Neural cell (in vitro differentiated cells): ENCODE measurements at regions not wholly inside any gene's neighbourhood (a gene's known extent, or its start where the extent isn't known, plus 50 kb on each side); places are given as distances from the start of the nearest gene placed in this dataset.
"Not testable (repeated sequence)": the region's sequence is repeated elsewhere in the genome, so short reads cannot be mapped to it uniquely, and the experiment has no call there.

Experiments used
- EP300 ChIP-seq: fragments of 450-650 bp; conservative IDR thresholded peaks from 2 replicates; pipeline ENCODE4 v1.6.1; 2014; ENCODE audit warnings: antibody characterized with exemption, mild to moderate bottlenecking, moderate library complexity; ENCODE audit not compliant: poor library complexity, severe bottlenecking
- EZH2 ChIP-seq: fragments of 200-600, 300-800 bp; shearing (Covaris generic), sonication (generic); IDR thresholded peaks from 2 replicates; pipeline ENCODE4 v1.6.1; 2014; ENCODE audit warnings: antibody characterized with exemption, low read length, borderline replicate concordance, mild to moderate bottlenecking; ENCODE audit not compliant: insufficient read depth, poor library complexity, severe bottlenecking
- POLR2AphosphoS5 ChIP-seq: IDR thresholded peaks from 2 replicates; pipeline ENCODE4 v1.6.1; 2012
- SMC3 ChIP-seq: fragments of 450-650 bp; conservative IDR thresholded peaks from 2 replicates; pipeline ENCODE4 v1.6.1; 2014; ENCODE audit warnings: antibody characterized with exemption, mild to moderate bottlenecking, moderate library complexity; ENCODE audit not compliant: poor library complexity
- TAF1 ChIP-seq: IDR thresholded peaks from 2 replicates; pipeline ENCODE4 v1.6.1; 2012; ENCODE audit warnings: low read depth
- TF ChIP-seq, protein P1 (sequence below): fragments of 450-650 bp; IDR thresholded peaks from 2 replicates; pipeline ENCODE4 v1.5.1; 2014; ENCODE audit warnings: antibody characterized with exemption, mild to moderate bottlenecking, moderate library complexity; ENCODE audit not compliant: poor library complexity, severe bottlenecking
- TF ChIP-seq, protein P2 (sequence below): IDR thresholded peaks from 2 replicates; pipeline ENCODE4 v1.6.1; 2012; ENCODE audit warnings: borderline replicate concordance

DNA sequence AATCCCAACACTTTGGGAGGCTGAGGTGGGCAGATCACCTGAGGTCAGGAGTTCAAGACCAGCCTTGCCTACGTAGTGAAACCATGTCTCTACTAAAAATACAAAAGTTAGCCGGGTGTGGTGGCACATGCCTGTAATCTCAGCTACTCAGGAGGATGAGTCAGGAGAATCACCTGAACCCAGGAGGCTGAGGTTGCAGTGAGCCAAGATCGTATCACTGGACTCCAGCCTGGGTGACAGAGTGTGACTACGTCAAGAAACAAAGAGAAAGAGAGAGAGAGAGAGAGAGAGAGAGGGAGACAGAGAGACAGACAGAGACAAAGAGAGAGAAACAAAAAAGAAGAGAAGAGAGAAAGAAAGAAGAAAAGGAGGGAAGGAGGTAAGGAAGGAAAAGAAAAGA lies 454.0 kb upstream of the CHAC2 start:
- not testable (repeated sequence) for TF ChIP-seq TAF1, POLR2AphosphoS5, SMC3, EP300, EZH2
- TF ChIP-seq, protein P1, sequence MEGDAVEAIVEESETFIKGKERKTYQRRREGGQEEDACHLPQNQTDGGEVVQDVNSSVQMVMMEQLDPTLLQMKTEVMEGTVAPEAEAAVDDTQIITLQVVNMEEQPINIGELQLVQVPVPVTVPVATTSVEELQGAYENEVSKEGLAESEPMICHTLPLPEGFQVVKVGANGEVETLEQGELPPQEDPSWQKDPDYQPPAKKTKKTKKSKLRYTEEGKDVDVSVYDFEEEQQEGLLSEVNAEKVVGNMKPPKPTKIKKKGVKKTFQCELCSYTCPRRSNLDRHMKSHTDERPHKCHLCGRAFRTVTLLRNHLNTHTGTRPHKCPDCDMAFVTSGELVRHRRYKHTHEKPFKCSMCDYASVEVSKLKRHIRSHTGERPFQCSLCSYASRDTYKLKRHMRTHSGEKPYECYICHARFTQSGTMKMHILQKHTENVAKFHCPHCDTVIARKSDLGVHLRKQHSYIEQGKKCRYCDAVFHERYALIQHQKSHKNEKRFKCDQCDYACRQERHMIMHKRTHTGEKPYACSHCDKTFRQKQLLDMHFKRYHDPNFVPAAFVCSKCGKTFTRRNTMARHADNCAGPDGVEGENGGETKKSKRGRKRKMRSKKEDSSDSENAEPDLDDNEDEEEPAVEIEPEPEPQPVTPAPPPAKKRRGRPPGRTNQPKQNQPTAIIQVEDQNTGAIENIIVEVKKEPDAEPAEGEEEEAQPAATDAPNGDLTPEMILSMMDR = not testable (repeated sequence)
- TF ChIP-seq, protein P2, sequence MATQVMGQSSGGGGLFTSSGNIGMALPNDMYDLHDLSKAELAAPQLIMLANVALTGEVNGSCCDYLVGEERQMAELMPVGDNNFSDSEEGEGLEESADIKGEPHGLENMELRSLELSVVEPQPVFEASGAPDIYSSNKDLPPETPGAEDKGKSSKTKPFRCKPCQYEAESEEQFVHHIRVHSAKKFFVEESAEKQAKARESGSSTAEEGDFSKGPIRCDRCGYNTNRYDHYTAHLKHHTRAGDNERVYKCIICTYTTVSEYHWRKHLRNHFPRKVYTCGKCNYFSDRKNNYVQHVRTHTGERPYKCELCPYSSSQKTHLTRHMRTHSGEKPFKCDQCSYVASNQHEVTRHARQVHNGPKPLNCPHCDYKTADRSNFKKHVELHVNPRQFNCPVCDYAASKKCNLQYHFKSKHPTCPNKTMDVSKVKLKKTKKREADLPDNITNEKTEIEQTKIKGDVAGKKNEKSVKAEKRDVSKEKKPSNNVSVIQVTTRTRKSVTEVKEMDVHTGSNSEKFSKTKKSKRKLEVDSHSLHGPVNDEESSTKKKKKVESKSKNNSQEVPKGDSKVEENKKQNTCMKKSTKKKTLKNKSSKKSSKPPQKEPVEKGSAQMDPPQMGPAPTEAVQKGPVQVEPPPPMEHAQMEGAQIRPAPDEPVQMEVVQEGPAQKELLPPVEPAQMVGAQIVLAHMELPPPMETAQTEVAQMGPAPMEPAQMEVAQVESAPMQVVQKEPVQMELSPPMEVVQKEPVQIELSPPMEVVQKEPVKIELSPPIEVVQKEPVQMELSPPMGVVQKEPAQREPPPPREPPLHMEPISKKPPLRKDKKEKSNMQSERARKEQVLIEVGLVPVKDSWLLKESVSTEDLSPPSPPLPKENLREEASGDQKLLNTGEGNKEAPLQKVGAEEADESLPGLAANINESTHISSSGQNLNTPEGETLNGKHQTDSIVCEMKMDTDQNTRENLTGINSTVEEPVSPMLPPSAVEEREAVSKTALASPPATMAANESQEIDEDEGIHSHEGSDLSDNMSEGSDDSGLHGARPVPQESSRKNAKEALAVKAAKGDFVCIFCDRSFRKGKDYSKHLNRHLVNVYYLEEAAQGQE = not testable (repeated sequence)
